Esophagus squamous epithelium (tissue), 4 donors: ENCODE measurements at regions not wholly inside any gene's neighbourhood (a gene's known extent, or its start where the extent isn't known, plus 50 kb on each side); places are given as distances from the start of the nearest gene placed in this dataset.

ENCODE experiments used
- CTCF ChIP-seq, 6 experiments: fragments of 450-650 bp in 4 of 6; fragments of 200-600 bp in 2 of 6; sonication (generic) in 2 of 6; IDR thresholded peaks; one replicate each; pipeline ENCODE4 v1.5.1; 2016 to 2019; ENCODE audit warnings: antibody characterized with exemption in 6 of 6, mild to moderate bottlenecking in 4 of 6, moderate library complexity in 4 of 6
- POLR2A ChIP-seq, 4 donors: fragments of 450-650 bp; IDR thresholded peaks; one replicate each; pipeline ENCODE4 v1.6.1; 2017; ENCODE audit warnings: antibody characterized with exemption in 4 of 4, mild to moderate bottlenecking in 4 of 4, moderate library complexity in 3 of 4

- TF ChIP-seq POLR2A (IDR thresholded peaks at IDR 0.05), result no peak
- no peak for TF ChIP-seq CTCF (IDR thresholded peaks at IDR 0.05)
Observed at GRCh38 chr2:146228466-146229058, 1616.3 kb upstream of the ACVR2A start.
